Mucosa of descending colon (tissue), 3 donors: ENCODE measurements at regions not wholly inside any gene's neighbourhood (a gene's known extent, or its start where the extent isn't known, plus 50 kb on each side); places are given as distances from the start of the nearest gene placed in this dataset.

Source experiments
- ATAC-seq: fragments of 200-7000 bp; cut with Tn5 transposase; one replicate; pipeline ENCODE4 v1.9.1; 2020; ENCODE audit warnings: mild to moderate bottlenecking, moderate library complexity
- DNase-seq, 3 donors: peaks; one replicate each; pipeline ENCODE4 v3.0.0-alpha.2; 2020
- H3K36me3 ChIP-seq: fragments of 200-600 bp; one replicate; pipeline ENCODE4 v1.8.0; 2021; ENCODE audit warnings: low read depth, mild to moderate bottlenecking
- H3K4me1 ChIP-seq: fragments of 200-600 bp; one replicate; pipeline ENCODE4 v1.8.0; 2021; ENCODE audit warnings: low read depth, mild to moderate bottlenecking
- H3K4me3 ChIP-seq: fragments of 200-600 bp; one replicate; pipeline ENCODE4 v1.8.0; 2021; ENCODE audit warnings: mild to moderate bottlenecking
- H3K9me3 ChIP-seq: fragments of 200-600 bp; one replicate; pipeline ENCODE4 v1.8.0; 2021; ENCODE audit warnings: mild to moderate bottlenecking
- CTCF ChIP-seq: fragments of 200-600 bp; IDR thresholded peaks from one replicate; pipeline ENCODE4 v1.8.0; 2022; ENCODE audit warnings: antibody characterized with exemption, mild to moderate bottlenecking
- intact Hi-C, 2 donors: fragments of 100-400 bp; cut with DNase I in 1 of 2; cut with micrococcal nuclease in 1 of 2; formaldehyde crosslinking; loops; one replicate each; pipeline versions ENCODE4 v1.11.0 to v1.11.1; 2022; cut with DNase I, micrococcal nuclease
- donor health status: DM: no; HTN: no; CAD: no; lungs with moderate emphysema.
- donor health status: DM: no; HTN: no; CAD: no.
- donor health status: DM: no; HTN: yes; CAD: no.

- DNase-seq (no peak), ATAC-seq (no peak)
- no peak for TF ChIP-seq CTCF
- Histone ChIP-seq H3K4me1 (no peaks in the 10 kb centered on the region), H3K9me3 (no peaks in the 10 kb centered on the region), H3K4me3 (no peak overlapping the region), H3K36me3 (no peaks in the 10 kb centered on the region)
- intact Hi-C loops, result no loop called here
Observed at GRCh38 chr7:22596763-22597400, 96.9 kb upstream of the STEAP1B start.

- H3K4me3 ChIP-seq, result no peak overlapping the region
- no peak for ATAC-seq
- no peaks in the 10 kb centered on the region for H3K9me3 ChIP-seq
- intact Hi-C loops, result no loop called here
- no peaks in the 10 kb centered on the region for H3K36me3 ChIP-seq
- DNase-seq, result no peak
- TF ChIP-seq CTCF, result no peak
- H3K4me1 ChIP-seq, result no peaks in the 10 kb centered on the region
Observed at GRCh38 chr7:22594020-22594419, 94.0 kb upstream of the STEAP1B start.

- intact Hi-C loops, result no loop called here
- no peak for TF ChIP-seq CTCF
- DNase-seq, result no peak
- Histone ChIP-seq H3K4me1 (no peaks in the 10 kb centered on the region), H3K4me3 (no peak overlapping the region), H3K36me3 (no peaks in the 10 kb centered on the region), H3K9me3 (no peaks in the 10 kb centered on the region)
- ATAC-seq, result no peak
Observed at GRCh38 chr7:22591271-22591670, 91.3 kb upstream of the STEAP1B start.

- H3K4me1 ChIP-seq, result no peaks in the 10 kb centered on the region
- H3K36me3 ChIP-seq, result no peaks in the 10 kb centered on the region
- intact Hi-C loops, result no loop called here
- no peak for TF ChIP-seq CTCF
- ATAC-seq (no peak), DNase-seq (no peak)
- H3K4me3 ChIP-seq, result no peak overlapping the region
- no peaks in the 10 kb centered on the region for H3K9me3 ChIP-seq
Observed at GRCh38 chr7:22589641-22590201, 89.7 kb upstream of the STEAP1B start.

- Histone ChIP-seq H3K4me1 (no peaks in the 10 kb centered on the region), H3K9me3 (no peaks in the 10 kb centered on the region), H3K36me3 (no peaks in the 10 kb centered on the region), H3K4me3 (no peak overlapping the region)
- no peak for DNase-seq
- no peak for ATAC-seq
- intact Hi-C loops, result no loop called here
- no peak for TF ChIP-seq CTCF
Observed at GRCh38 chr7:22588351-22588750, 88.4 kb upstream of the STEAP1B start.
